ENCODE measurements at regions not wholly inside any gene's neighbourhood (a gene's known extent, or its start where the extent isn't known, plus 50 kb on each side); places are given as distances from the start of the nearest gene placed in this dataset.
"Not testable (repeated sequence)": the region's sequence is repeated elsewhere in the genome, so short reads cannot be mapped to it uniquely, and the experiment has no call there.

DNA sequence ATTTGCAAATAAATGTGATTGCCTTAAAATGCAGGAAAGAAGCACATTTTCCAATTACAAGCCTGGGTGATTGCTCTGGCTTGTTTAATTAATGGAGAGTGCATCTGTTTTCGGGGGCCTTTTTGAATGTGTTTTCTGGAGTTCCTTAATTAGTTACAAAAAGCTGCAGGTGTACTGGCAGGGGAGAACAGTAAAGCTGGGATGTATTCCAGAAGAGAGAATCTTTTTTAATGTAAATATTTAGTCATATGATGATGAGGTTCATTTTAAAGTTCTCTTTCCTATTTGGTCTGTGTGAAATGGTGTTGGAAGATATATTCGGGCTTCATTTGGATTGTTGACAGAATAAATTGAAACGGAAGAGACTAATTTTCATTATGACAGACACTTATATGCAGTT is 70.9 kb upstream of the N4BP1 start:
- ATAC-seq: no peak
- Histone ChIP-seq H3K27ac (no peak overlapping the region), H3K4me1 (no peaks in the 10 kb centered on the region), H3K4me3 (no peak overlapping the region), H3K9me3 (no peaks in the 10 kb centered on the region), H3K36me3 (no peaks in the 10 kb centered on the region), H3K27me3 (ENCODE audit: low read depth) (no peaks in the 10 kb centered on the region)
- TF ChIP-seq, protein P1, sequence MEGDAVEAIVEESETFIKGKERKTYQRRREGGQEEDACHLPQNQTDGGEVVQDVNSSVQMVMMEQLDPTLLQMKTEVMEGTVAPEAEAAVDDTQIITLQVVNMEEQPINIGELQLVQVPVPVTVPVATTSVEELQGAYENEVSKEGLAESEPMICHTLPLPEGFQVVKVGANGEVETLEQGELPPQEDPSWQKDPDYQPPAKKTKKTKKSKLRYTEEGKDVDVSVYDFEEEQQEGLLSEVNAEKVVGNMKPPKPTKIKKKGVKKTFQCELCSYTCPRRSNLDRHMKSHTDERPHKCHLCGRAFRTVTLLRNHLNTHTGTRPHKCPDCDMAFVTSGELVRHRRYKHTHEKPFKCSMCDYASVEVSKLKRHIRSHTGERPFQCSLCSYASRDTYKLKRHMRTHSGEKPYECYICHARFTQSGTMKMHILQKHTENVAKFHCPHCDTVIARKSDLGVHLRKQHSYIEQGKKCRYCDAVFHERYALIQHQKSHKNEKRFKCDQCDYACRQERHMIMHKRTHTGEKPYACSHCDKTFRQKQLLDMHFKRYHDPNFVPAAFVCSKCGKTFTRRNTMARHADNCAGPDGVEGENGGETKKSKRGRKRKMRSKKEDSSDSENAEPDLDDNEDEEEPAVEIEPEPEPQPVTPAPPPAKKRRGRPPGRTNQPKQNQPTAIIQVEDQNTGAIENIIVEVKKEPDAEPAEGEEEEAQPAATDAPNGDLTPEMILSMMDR (IDR thresholded peaks at IDR 0.05): no peak
- intact Hi-C loops (cut with DNase I): loop anchor here (10.0 kb wide), 1 partner anchor 674 kb away; no protein-coding TSS in a partner anchor
- no peak for DNase-seq

DNA sequence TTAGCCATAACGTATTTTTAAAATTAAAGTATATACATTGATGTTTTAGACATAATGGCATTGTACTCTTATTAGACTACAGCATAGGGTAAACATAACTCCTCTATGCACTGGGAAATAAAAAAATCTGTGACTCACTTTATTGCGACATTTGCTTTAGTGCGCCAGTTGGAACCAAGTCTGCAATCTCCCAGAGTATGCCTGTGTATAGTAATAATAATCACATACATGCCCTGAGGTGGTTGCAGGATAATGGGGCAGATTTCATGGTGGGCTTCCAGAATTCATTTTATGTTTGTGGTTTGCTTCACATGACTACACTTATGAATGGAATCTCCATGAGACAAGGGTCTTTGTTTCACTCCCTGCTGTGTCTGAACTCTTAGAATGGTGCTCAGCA is 66.9 kb upstream of the N4BP1 start:
- H3K4me1 ChIP-seq: no peaks in the 10 kb centered on the region
- no peaks in the 10 kb centered on the region for H3K27me3 ChIP-seq (ENCODE audit: low read depth)
- no peak for ATAC-seq
- H3K9me3 ChIP-seq: no peaks in the 10 kb centered on the region
- H3K36me3 ChIP-seq: no peaks in the 10 kb centered on the region
- intact Hi-C loops (cut with DNase I): no loop called here
- no peak for DNase-seq
- H3K27ac ChIP-seq: no peak overlapping the region
- TF ChIP-seq, protein P1 (IDR thresholded peaks at IDR 0.05): no peak
- H3K4me3 ChIP-seq: no peak overlapping the region

DNA sequence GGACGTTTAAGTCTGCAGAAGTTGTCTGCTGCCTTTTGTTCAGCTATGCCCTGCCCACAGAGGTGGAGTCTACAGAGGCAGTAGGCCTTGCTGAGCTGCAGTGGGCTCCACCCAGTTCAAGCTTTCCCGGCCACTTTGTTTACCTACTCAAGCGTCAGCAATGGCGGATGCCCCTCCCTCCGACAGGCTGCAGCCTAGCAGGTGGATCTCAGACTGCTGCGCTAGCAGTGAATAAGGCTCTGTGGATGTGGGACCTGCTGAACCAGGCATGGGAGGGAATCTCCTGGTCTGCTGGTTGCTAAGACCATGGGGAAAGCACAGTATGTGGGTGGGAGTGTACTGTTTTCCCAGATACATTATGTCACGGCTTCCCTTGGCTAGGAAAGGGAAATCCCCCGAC is 58.2 kb upstream of the N4BP1 start:
- H3K36me3 ChIP-seq; H3K4me1 ChIP-seq; ATAC-seq; intact Hi-C loops (cut with DNase I); H3K27me3 ChIP-seq (ENCODE audit: low read depth); H3K9me3 ChIP-seq; DNase-seq; H3K4me3 ChIP-seq; H3K27ac ChIP-seq: not testable (repeated sequence)

DNA sequence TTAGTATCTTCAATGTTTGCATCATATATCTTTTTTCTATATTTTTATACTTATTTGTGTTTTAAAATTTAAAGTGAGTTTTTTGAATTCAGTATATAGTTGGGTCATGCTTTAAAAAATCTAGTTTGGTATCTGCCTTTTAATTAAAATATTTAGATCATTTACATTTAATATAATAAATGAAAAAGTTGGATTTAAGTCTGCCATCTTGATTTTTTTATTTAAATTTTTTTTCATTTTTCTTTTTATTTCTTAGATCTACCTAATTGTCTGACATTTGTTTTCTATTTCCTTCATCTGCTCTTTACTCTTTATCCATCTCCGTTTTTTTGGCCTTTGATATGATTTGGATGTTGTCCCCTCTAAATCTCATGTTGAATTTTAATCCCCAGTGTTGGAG is 50.0 kb upstream of the N4BP1 start:
- no peak overlapping the region for H3K4me3 ChIP-seq
- TF ChIP-seq, protein P1 (IDR thresholded peaks at IDR 0.05): no peak
- no peaks in the 10 kb centered on the region for H3K36me3 ChIP-seq
- no peaks in the 10 kb centered on the region for H3K27me3 ChIP-seq (ENCODE audit: low read depth)
- no peaks in the 10 kb centered on the region for H3K4me1 ChIP-seq
- no peak for ATAC-seq
- peaks cover 38% of the 10 kb centered on the region for H3K9me3 ChIP-seq
- no peak overlapping the region for H3K27ac ChIP-seq
- intact Hi-C loops (cut with DNase I): no loop called here
- no peak for DNase-seq
